ENCODE measurements at regions not wholly inside any gene's neighbourhood (a gene's known extent, or its start where the extent isn't known, plus 50 kb on each side); places are given as distances from the start of the nearest gene placed in this dataset.

- no peaks in the 10 kb centered on the region for H4K20me1 ChIP-seq (ENCODE audit: control insufficient read depth, insufficient read depth, low read depth, low read length)
- H3F3A ChIP-seq (ENCODE audit: control insufficient read depth, insufficient read depth) = no peaks in the 10 kb centered on the region
- H3K27me3 ChIP-seq (ENCODE audit: control insufficient read depth, low read length) = no peaks in the 10 kb centered on the region
- H3K4me1 ChIP-seq (ENCODE audit: control insufficient read depth, low read length) = no peaks in the 10 kb centered on the region
- TF ChIP-seq CTCF (IDR thresholded peaks at IDR 0.05; ENCODE audit: low read depth, low read length, poor library complexity, severe bottlenecking) = no peak
- TF ChIP-seq EZH2phosphoT487 (IDR thresholded peaks at IDR 0.05; ENCODE audit: borderline replicate concordance, low read length) = no peak
- no peaks in the 10 kb centered on the region for H3K36me3 ChIP-seq (ENCODE audit: control insufficient read depth, low read length)
- no peak overlapping the region for H3K27ac ChIP-seq (ENCODE audit: low read depth, low read length)
- no peak overlapping the region for H3K4me2 ChIP-seq (ENCODE audit: low read length)
- no peaks in the 10 kb centered on the region for H3K79me2 ChIP-seq (ENCODE audit: control insufficient read depth, low read length)
- H3K9me3 ChIP-seq (ENCODE audit: control insufficient read depth, insufficient read depth, low read length) = no peaks in the 10 kb centered on the region
- H3K4me3 ChIP-seq (ENCODE audit: low read length) = no peak overlapping the region
- H3K9me2 ChIP-seq (replicated peaks; ENCODE audit: control insufficient read depth, low read length) = no peaks in the 10 kb centered on the region
Measured at GRCh38 chr22:48268293-48268692, 1505.8 kb downstream of the TBC1D22A start.

GRCh38 chr22:48267681-48268080 lies 1505.2 kb downstream of the TBC1D22A start:
- no peaks in the 10 kb centered on the region for H3K79me2 ChIP-seq (ENCODE audit: control insufficient read depth, low read length)
- H3K9me2 ChIP-seq (replicated peaks; ENCODE audit: control insufficient read depth, low read length) = no peaks in the 10 kb centered on the region
- no peak for TF ChIP-seq CTCF (IDR thresholded peaks at IDR 0.05; ENCODE audit: low read depth, low read length, poor library complexity, severe bottlenecking)
- TF ChIP-seq EZH2phosphoT487 (IDR thresholded peaks at IDR 0.05; ENCODE audit: borderline replicate concordance, low read length) = no peak

GRCh38 chr22:48265000-48265625 lies 1502.7 kb downstream of the TBC1D22A start:
- H4K20me1 ChIP-seq (ENCODE audit: control insufficient read depth, insufficient read depth, low read depth, low read length) = no peaks in the 10 kb centered on the region
- TF ChIP-seq CTCF (IDR thresholded peaks at IDR 0.05; ENCODE audit: low read depth, low read length, poor library complexity, severe bottlenecking) (no peak), EZH2phosphoT487 (IDR thresholded peaks at IDR 0.05; ENCODE audit: borderline replicate concordance, low read length) (no peak)
- no peak overlapping the region for H3K4me2 ChIP-seq (ENCODE audit: low read length)
- H3K4me1 ChIP-seq (ENCODE audit: control insufficient read depth, low read length) = no peaks in the 10 kb centered on the region
- H3K27me3 ChIP-seq (ENCODE audit: control insufficient read depth, low read length) = no peaks in the 10 kb centered on the region
- H3K9me2 ChIP-seq (replicated peaks; ENCODE audit: control insufficient read depth, low read length) = no peaks in the 10 kb centered on the region
- H3F3A ChIP-seq (ENCODE audit: control insufficient read depth, insufficient read depth) = no peaks in the 10 kb centered on the region
- no peak overlapping the region for H3K27ac ChIP-seq (ENCODE audit: low read depth, low read length)
- H3K9me3 ChIP-seq (ENCODE audit: control insufficient read depth, insufficient read depth, low read length) = no peaks in the 10 kb centered on the region
- H3K4me3 ChIP-seq (ENCODE audit: low read length) = no peak overlapping the region
- no peaks in the 10 kb centered on the region for H3K36me3 ChIP-seq (ENCODE audit: control insufficient read depth, low read length)
- H3K79me2 ChIP-seq (ENCODE audit: control insufficient read depth, low read length) = no peaks in the 10 kb centered on the region

More at GRCh38 chr22:48267681-48268080, 1505.2 kb downstream of the TBC1D22A start:
- no peaks in the 10 kb centered on the region for H3K27me3 ChIP-seq (ENCODE audit: control insufficient read depth, low read length)
- H3K36me3 ChIP-seq (ENCODE audit: control insufficient read depth, low read length) = no peaks in the 10 kb centered on the region
- no peaks in the 10 kb centered on the region for H3K4me1 ChIP-seq (ENCODE audit: control insufficient read depth, low read length)
- H4K20me1 ChIP-seq (ENCODE audit: control insufficient read depth, insufficient read depth, low read depth, low read length) = no peaks in the 10 kb centered on the region
- no peak overlapping the region for H3K4me2 ChIP-seq (ENCODE audit: low read length)
- H3F3A ChIP-seq (ENCODE audit: control insufficient read depth, insufficient read depth) = no peaks in the 10 kb centered on the region
- H3K4me3 ChIP-seq (ENCODE audit: low read length) = no peak overlapping the region
- H3K27ac ChIP-seq (ENCODE audit: low read depth, low read length) = no peak overlapping the region
- H3K9me3 ChIP-seq (ENCODE audit: control insufficient read depth, insufficient read depth, low read length) = no peaks in the 10 kb centered on the region
